ENCODE measurements at regions not wholly inside any gene's neighbourhood (a gene's known extent, or its start where the extent isn't known, plus 50 kb on each side); places are given as distances from the start of the nearest gene placed in this dataset.
"Not testable (repeated sequence)": the region's sequence is repeated elsewhere in the genome, so short reads cannot be mapped to it uniquely, and the experiment has no call there.

DNA sequence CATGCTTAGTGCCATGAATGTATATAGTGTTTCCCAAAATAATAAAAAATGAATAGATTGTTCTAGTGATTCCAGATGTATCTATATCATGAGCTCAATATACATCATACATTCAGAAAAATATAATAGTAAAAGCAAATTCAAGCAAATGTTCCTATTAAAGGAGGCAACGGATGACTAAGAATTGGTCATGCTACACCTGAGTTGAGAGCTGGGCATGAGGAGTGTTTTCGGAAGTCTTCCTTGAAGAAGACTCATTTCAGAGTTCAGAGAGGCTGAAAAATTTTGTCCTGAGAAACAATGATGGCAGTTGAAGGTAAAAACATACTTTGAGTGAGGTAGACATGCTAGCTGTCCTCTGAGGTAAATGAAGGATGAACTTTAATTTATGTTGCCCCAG is 79.3 kb upstream of the IL1RAPL2 start:
- Histone ChIP-seq H3K9me3 (no peaks in the 10 kb centered on the region), H3K27ac (no peak overlapping the region), H3K27me3 (no peaks in the 10 kb centered on the region), H3K4me1 (no peaks in the 10 kb centered on the region), H3K4me3 (no peak overlapping the region), H3K36me3 (no peaks in the 10 kb centered on the region)
- ATAC-seq: no peak
- WGBS, 2 donors (ENCODE audit: low coverage in 1 of 2): 76 to 100% methylated on average over 1 to 2 of the region's 2 CpGs
- TF ChIP-seq POLR2AphosphoS5 (IDR thresholded peaks at IDR 0.05): no peak
- TF ChIP-seq EP300 (IDR thresholded peaks at IDR 0.05): no peak
- TF ChIP-seq, protein P1, sequence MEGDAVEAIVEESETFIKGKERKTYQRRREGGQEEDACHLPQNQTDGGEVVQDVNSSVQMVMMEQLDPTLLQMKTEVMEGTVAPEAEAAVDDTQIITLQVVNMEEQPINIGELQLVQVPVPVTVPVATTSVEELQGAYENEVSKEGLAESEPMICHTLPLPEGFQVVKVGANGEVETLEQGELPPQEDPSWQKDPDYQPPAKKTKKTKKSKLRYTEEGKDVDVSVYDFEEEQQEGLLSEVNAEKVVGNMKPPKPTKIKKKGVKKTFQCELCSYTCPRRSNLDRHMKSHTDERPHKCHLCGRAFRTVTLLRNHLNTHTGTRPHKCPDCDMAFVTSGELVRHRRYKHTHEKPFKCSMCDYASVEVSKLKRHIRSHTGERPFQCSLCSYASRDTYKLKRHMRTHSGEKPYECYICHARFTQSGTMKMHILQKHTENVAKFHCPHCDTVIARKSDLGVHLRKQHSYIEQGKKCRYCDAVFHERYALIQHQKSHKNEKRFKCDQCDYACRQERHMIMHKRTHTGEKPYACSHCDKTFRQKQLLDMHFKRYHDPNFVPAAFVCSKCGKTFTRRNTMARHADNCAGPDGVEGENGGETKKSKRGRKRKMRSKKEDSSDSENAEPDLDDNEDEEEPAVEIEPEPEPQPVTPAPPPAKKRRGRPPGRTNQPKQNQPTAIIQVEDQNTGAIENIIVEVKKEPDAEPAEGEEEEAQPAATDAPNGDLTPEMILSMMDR (IDR thresholded peaks at IDR 0.05): no peak
- TF ChIP-seq POLR2A (IDR thresholded peaks at IDR 0.05): no peak

DNA sequence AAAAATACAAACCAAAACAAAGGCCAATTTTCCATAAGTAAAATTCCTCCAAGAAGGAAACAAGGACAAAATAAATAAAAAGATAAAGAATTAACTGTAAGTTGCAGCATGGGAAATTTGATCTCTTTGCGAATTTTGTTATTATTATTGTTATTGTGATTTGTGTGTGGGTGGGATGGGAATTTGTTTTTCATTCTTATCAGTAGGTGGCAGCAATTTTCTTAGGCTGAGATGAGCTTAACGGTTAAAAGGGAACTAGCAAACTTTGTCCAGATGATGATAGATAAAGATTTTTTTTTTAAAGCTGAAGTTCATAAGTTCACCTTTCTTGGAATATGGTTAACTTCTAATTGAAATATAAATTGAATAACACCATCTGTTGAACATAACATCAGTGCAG is 83.2 kb upstream of the IL1RAPL2 start:
- no peak overlapping the region for H3K27ac ChIP-seq
- no peaks in the 10 kb centered on the region for H3K36me3 ChIP-seq
- H3K4me3 ChIP-seq: no peak overlapping the region
- H3K9me3 ChIP-seq: no peaks in the 10 kb centered on the region
- 7 to 13% methylated on average over 2 of the region's 2 CpGs for WGBS, 2 donors (ENCODE audit: low coverage in 1 of 2)
- no peaks in the 10 kb centered on the region for H3K27me3 ChIP-seq
- TF ChIP-seq EP300 (IDR thresholded peaks at IDR 0.05) (no peak), POLR2A (IDR thresholded peaks at IDR 0.05) (no peak), POLR2AphosphoS5 (IDR thresholded peaks at IDR 0.05) (no peak)
- TF ChIP-seq, protein P1 (IDR thresholded peaks at IDR 0.05): no peak
- ATAC-seq: no peak
- no peaks in the 10 kb centered on the region for H3K4me1 ChIP-seq

DNA sequence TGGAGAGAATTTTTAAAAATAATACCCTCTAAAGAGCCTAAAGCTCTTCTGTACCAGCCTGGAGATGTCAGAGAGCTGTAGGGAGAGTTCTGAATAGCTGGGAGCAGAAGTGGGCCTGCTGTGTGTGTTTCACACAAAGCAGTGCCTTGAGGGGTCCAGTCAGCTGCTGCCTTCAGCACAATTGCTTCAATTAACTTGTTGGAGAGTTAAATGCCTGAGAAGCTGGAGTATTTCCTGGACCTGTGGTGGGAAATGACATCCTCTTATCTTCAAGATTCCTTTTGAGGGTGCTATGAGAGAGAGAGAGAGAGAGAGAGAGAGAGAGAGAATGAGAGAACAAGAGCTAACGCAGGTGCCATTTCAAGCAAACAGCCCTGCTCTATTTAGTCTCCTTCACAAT is 96.2 kb upstream of the IL1RAPL2 start:
- TF ChIP-seq POLR2AphosphoS5 (IDR thresholded peaks at IDR 0.05): no peak
- TF ChIP-seq, protein P1 (IDR thresholded peaks at IDR 0.05): no peak
- no peak for TF ChIP-seq EP300 (IDR thresholded peaks at IDR 0.05)
- TF ChIP-seq POLR2A (IDR thresholded peaks at IDR 0.05): no peak
- Histone ChIP-seq H3K4me1 (no peaks in the 10 kb centered on the region), H3K36me3 (no peaks in the 10 kb centered on the region), H3K4me3 (no peak overlapping the region), H3K27ac (no peak overlapping the region), H3K27me3 (no peaks in the 10 kb centered on the region), H3K9me3 (no peaks in the 10 kb centered on the region)
- ATAC-seq: no peak
- 0% methylated on average over 1 of the region's 1 CpG; no CpG with 5 or more reads in 1 of the 2 donors for WGBS, 2 donors (ENCODE audit: low coverage in 1 of 2)

DNA sequence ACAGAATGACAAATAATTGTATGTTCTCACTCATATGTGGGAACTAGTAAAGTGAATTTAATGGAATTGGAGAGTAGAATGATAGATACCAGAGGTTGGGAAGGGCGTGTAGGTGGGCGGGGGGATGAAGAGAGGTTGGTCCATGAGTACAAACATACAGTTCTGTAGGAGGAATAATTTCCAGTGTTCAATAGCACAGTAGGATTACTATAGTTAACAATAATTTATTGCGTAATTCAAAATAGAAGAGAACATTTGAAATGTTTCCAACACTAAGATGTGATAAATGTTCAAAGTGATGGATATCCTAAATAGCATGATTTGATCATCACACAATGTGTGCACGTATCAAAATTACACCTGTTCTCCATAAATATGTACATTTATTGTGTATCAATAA is 106.2 kb upstream of the IL1RAPL2 start:
- no peak for TF ChIP-seq EP300 (IDR thresholded peaks at IDR 0.05)
- TF ChIP-seq, protein P1 (IDR thresholded peaks at IDR 0.05): no peak
- TF ChIP-seq POLR2AphosphoS5 (IDR thresholded peaks at IDR 0.05): no peak
- TF ChIP-seq POLR2A (IDR thresholded peaks at IDR 0.05): no peak
- Histone ChIP-seq H3K27me3 (no peaks in the 10 kb centered on the region), H3K4me1 (no peaks in the 10 kb centered on the region), H3K9me3 (no peaks in the 10 kb centered on the region), H3K36me3 (no peaks in the 10 kb centered on the region), H3K27ac (no peak overlapping the region), H3K4me3 (no peak overlapping the region)
- 72 to 78% methylated on average over 4 of the region's 4 CpGs for WGBS, 2 donors (ENCODE audit: low coverage in 1 of 2)
- ATAC-seq: no peak

DNA sequence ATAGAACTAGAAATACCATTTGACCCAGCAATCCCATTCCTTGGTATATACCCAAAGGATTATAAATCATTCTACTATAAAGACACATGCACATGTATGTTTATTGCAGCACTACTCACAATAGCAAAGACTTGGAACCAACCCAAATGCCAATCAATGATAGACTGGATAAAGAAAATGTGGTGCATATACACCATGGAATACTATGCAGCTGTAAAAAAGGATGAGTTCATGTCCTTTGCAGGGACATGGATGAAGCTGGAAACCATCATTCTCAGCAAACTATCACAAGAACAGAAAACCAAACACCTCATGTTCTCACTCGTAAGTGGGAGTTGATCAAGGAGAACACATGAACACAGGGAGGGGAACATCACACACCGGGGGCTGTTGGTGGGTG is 108.9 kb upstream of the IL1RAPL2 start:
- WGBS, 2 donors (ENCODE audit: low coverage in 1 of 2): 89% methylated on average over 2 of the region's 2 CpGs; no CpG with 5 or more reads in 1 of the 2 donors
- H3K27ac ChIP-seq: not testable (repeated sequence)

More for the DNA sequence above, 108.9 kb upstream of the IL1RAPL2 start:
- ATAC-seq, H3K4me3 ChIP-seq, H3K9me3 ChIP-seq, H3K4me1 ChIP-seq, H3K27me3 ChIP-seq, H3K36me3 ChIP-seq: not testable (repeated sequence)

Data from gastroesophageal sphincter (tissue), 4 donors.